ENCODE measurements at regions not wholly inside any gene's neighbourhood (a gene's known extent, or its start where the extent isn't known, plus 50 kb on each side); places are given as distances from the start of the nearest gene placed in this dataset.

DNA sequence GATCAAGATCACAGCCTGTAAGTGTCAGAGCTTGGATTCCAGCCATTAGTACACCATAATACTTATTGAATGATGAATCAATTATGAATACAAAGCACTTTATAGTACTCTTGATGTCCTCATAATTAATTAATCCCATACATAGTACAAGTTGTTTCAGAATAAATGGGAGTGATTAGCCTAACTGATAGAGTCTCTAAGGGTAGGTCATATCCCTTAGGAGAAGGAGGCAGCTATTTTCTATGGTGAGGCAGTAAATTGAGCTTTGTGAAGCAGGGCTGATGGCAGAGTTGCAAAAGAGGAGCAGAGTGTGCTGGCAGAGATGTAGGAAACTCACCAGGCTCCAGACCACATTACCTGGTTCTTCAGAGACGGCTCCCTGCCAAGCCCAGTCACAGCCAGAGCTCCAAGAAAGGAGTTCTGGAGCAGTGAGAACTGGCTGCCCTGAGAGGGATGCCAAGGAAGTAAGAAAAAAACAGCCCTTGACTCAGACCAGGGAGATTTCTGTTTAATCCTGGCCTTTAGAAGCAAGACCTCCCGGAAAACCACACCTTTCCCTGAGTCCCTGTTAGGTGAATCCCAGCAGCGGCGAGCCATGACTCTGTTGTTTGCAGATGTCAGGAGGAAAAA is 112.9 kb downstream of the SH3TC2 start:
- DNase-seq (ENCODE audit: low read depth in 2 of 2), result no peak

- no peak for DNase-seq (ENCODE audit: low read depth in 2 of 2)
Measured at GRCh38 chr5:148950471-148950863, 112.4 kb downstream of the SH3TC2 start.

- DNase-seq (ENCODE audit: low read depth in 2 of 2), result no peak
Measured at GRCh38 chr5:148950892-148951291, 112.0 kb downstream of the SH3TC2 start.

- DNase-seq (ENCODE audit: low read depth in 2 of 2), result no peak
Measured at GRCh38 chr5:148951612-148952011, 111.2 kb downstream of the SH3TC2 start.

DNA sequence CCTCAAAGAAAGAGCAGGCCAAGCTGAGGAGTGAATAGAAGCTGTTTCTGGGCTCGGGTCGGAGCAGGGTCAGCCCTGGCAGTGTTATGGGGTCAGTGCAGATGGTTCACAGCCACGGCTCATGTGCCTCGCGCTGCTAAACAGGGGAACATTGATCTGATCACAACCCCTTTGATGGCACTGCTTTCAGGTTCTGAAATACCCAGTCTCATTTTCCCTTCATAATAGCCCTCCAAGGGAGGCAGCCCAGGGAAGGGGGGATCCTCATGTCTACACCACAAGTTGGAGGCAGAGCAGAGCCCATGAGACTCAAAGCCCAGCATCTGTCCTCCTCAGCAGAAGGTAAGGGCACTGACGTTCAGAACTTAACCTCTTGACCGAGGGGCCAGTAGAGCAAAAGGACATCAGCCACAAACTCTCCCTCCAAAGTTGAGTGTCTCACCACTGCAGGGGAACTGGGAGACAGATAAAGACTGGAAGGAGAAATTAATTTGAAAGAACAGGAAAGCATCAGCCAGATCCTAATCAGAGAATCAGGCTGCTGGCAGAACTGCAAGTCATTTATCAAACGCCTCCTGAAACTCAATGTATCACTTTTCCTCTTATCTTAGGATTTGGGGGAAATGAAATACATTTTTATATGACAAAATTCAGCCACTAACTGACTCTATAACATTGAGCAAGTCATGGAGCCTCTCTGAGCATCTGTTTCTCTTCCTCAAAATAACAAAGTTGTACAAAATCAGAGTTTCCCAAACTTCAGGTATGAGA is 110.6 kb downstream of the SH3TC2 start:
- DNase-seq (ENCODE audit: low read depth in 2 of 2), result no peak

DNA sequence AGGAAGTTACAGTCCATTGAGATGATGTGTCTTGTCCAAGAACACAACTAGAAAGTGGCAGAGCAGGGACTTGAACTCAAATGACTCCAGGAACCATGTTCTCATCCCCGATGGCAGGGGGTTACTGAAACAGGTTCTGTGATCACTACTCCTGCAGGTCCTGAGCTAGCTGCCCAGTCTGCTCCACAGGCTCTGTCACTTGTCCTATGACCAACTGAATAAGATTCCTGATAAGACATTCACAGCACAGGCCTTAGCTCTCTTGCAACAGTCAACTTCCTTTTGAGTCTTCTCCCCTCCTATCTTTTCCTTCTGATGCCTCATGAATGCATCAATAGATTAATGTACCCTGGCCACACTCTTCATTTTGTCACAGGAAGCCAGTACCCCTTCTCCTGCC is 109.2 kb downstream of the SH3TC2 start:
- DNase-seq (ENCODE audit: low read depth in 2 of 2), result no peak

Measured in lung microvascular endothelial cell (primary cell).